ENCODE measurements at regions not wholly inside any gene's neighbourhood (a gene's known extent, or its start where the extent isn't known, plus 50 kb on each side); places are given as distances from the start of the nearest gene placed in this dataset.

GRCh38 chr17:63189082-63189481 lies 223.0 kb downstream of the TANC2 start:
- TF ChIP-seq CTCF (IDR thresholded peaks at IDR 0.05) (no peak), POLR2A (IDR thresholded peaks at IDR 0.05) (no peak)

GRCh38 chr17:63189930-63190329 lies 223.9 kb downstream of the TANC2 start:
- no peak for TF ChIP-seq POLR2A (IDR thresholded peaks at IDR 0.05)
- TF ChIP-seq CTCF (IDR thresholded peaks at IDR 0.05), result no peak
- DNase-seq (ENCODE audit: low spot score in 2 of 2), result no peak
- 84 to 87% methylated on average over 3 of the region's 3 CpGs for whole genome bisulfite sequencing, 2 donors
- intact Hi-C loops (cut with DNase I; ENCODE audit: low total_unique reads), result no loop called here
- no peak overlapping the region for H3K4me3 ChIP-seq (ENCODE audit: low read depth, poor library complexity, severe bottlenecking)

More at GRCh38 chr17:63189082-63189481, 223.0 kb downstream of the TANC2 start:
- intact Hi-C loops (cut with DNase I; ENCODE audit: low total_unique reads), result no loop called here
- DNase-seq (ENCODE audit: low spot score in 2 of 2), result no peak
- no peak overlapping the region for H3K4me3 ChIP-seq (ENCODE audit: low read depth, poor library complexity, severe bottlenecking)

- no peak for DNase-seq (ENCODE audit: low spot score in 2 of 2)
- no peak for TF ChIP-seq CTCF (IDR thresholded peaks at IDR 0.05)
- no peak for TF ChIP-seq POLR2A (IDR thresholded peaks at IDR 0.05)
- 85 to 90% methylated on average over 3 of the region's 3 CpGs for WGBS, 2 donors
- no peak overlapping the region for H3K4me3 ChIP-seq (ENCODE audit: low read depth, poor library complexity, severe bottlenecking)
- intact Hi-C loops (cut with DNase I; ENCODE audit: low total_unique reads), result no loop called here
These were observed 224.9 kb downstream of the TANC2 start for GRCh38 chr17:63190821-63191370.

GRCh38 chr17:63191610-63192009 lies 225.6 kb downstream of the TANC2 start:
- no peak overlapping the region for H3K4me3 ChIP-seq (ENCODE audit: low read depth, poor library complexity, severe bottlenecking)
- DNase-seq (ENCODE audit: low spot score in 2 of 2), result peak in 1 of 2 donors; percentile 15
- TF ChIP-seq CTCF (IDR thresholded peaks at IDR 0.05), result no peak
- intact Hi-C loops (cut with DNase I; ENCODE audit: low total_unique reads), result no loop called here
- whole genome bisulfite sequencing, 2 donors, result 85 to 89% methylated on average over 8 of the region's 8 CpGs

- WGBS, 2 donors, result 62 to 64% methylated on average over 1 of the region's 1 CpG
- no peak for DNase-seq (ENCODE audit: low spot score in 2 of 2)
- intact Hi-C loops (cut with DNase I; ENCODE audit: low total_unique reads), result no loop called here
- H3K4me3 ChIP-seq (ENCODE audit: low read depth, poor library complexity, severe bottlenecking), result no peak overlapping the region
- no peak for TF ChIP-seq POLR2A (IDR thresholded peaks at IDR 0.05)
- no peak for TF ChIP-seq CTCF (IDR thresholded peaks at IDR 0.05)
These were observed 227.8 kb downstream of the TANC2 start for GRCh38 chr17:63193827-63194226.

- TF ChIP-seq POLR2A (IDR thresholded peaks at IDR 0.05) (no peak), CTCF (IDR thresholded peaks at IDR 0.05) (no peak)
- DNase-seq (ENCODE audit: low spot score in 2 of 2), result no peak
- no peak overlapping the region for H3K4me3 ChIP-seq (ENCODE audit: low read depth, poor library complexity, severe bottlenecking)
- intact Hi-C loops (cut with DNase I; ENCODE audit: low total_unique reads), result no loop called here
- WGBS, 2 donors, result 85 to 90% methylated on average over 1 of the region's 1 CpG
These were observed 230.8 kb downstream of the TANC2 start for GRCh38 chr17:63196772-63197335.
